Nephron progenitor cell (in vitro differentiated cells): ENCODE measurements at regions not wholly inside any gene's neighbourhood (a gene's known extent, or its start where the extent isn't known, plus 50 kb on each side); places are given as distances from the start of the nearest gene placed in this dataset.

ENCODE experiments used
- DNase-seq: peaks from one replicate; pipeline ENCODE4 v3.0.0; 2021
- H3K27ac Mint-ChIP-seq: 2 replicates; pipeline ENCODE4 v1.8.0; 2021; ENCODE audit warnings: mild to moderate bottlenecking, moderate library complexity, mixed read lengths
- H3K27me3 Mint-ChIP-seq: 2 replicates; pipeline ENCODE4 v1.8.0; 2021; ENCODE audit warnings: mild to moderate bottlenecking, low read depth, mixed read lengths; ENCODE audit not compliant: poor library complexity
- H3K36me3 Mint-ChIP-seq: 2 replicates; pipeline ENCODE4 v1.8.0; 2021; ENCODE audit warnings: low read depth, mixed read lengths
- H3K4me1 Mint-ChIP-seq: 2 replicates; pipeline ENCODE4 v1.8.0; 2021; ENCODE audit warnings: mixed read lengths
- H3K4me3 Mint-ChIP-seq: 2 replicates; pipeline ENCODE4 v1.8.0; 2021; ENCODE audit warnings: mild to moderate bottlenecking, moderate library complexity, mixed read lengths
- H3K9me3 Mint-ChIP-seq: 2 replicates; pipeline ENCODE4 v1.8.0; 2021; ENCODE audit warnings: mild to moderate bottlenecking, moderate library complexity, mixed read lengths
- CTCF ChIP-seq: fragments of 200-600 bp; sonication (generic); IDR thresholded peaks from 2 replicates; pipeline ENCODE4 v1.5.0; 2021; ENCODE audit warnings: antibody characterized with exemption

- H3K27ac Mint-ChIP-seq = no peak overlapping the region
- H3K9me3 Mint-ChIP-seq = no peaks in the 10 kb centered on the region
- no peak for DNase-seq
- H3K4me1 Mint-ChIP-seq = no peaks in the 10 kb centered on the region
- peaks cover 9% of the 10 kb centered on the region for H3K27me3 Mint-ChIP-seq
- no peak for TF ChIP-seq CTCF
- H3K36me3 Mint-ChIP-seq = no peaks in the 10 kb centered on the region
- no peak overlapping the region for H3K4me3 Mint-ChIP-seq
Measured at GRCh38 chr18:22734791-22735627, 198.1 kb upstream of the RBBP8 start.

- no peak for DNase-seq
- Mint-ChIP-seq H3K4me3 (no peak overlapping the region), H3K36me3 (no peaks in the 10 kb centered on the region), H3K9me3 (no peaks in the 10 kb centered on the region), H3K27ac (no peak overlapping the region), H3K4me1 (no peaks in the 10 kb centered on the region), H3K27me3 (peaks cover 6% of the 10 kb centered on the region)
- TF ChIP-seq CTCF = no peak
Measured at GRCh38 chr18:22737054-22737453, 196.1 kb upstream of the RBBP8 start.

GRCh38 chr18:22739061-22739642 is 194.0 kb upstream of the RBBP8 start:
- Mint-ChIP-seq H3K36me3 (no peaks in the 10 kb centered on the region), H3K27me3 (no peaks in the 10 kb centered on the region), H3K4me3 (no peak overlapping the region), H3K9me3 (peaks cover 3% of the 10 kb centered on the region), H3K27ac (no peak overlapping the region), H3K4me1 (no peaks in the 10 kb centered on the region)
- no peak for DNase-seq
- no peak for TF ChIP-seq CTCF

GRCh38 chr18:22739789-22740188 is 193.3 kb upstream of the RBBP8 start:
- Mint-ChIP-seq H3K9me3 (peaks cover 6% of the 10 kb centered on the region), H3K27me3 (no peaks in the 10 kb centered on the region), H3K36me3 (no peaks in the 10 kb centered on the region), H3K27ac (no peak overlapping the region), H3K4me1 (no peaks in the 10 kb centered on the region), H3K4me3 (no peak overlapping the region)
- no peak for TF ChIP-seq CTCF
- DNase-seq = no peak

GRCh38 chr18:22741318-22741717 is 191.8 kb upstream of the RBBP8 start:
- peaks cover 12% of the 10 kb centered on the region for H3K9me3 Mint-ChIP-seq
- no peak for TF ChIP-seq CTCF
- H3K4me1 Mint-ChIP-seq = no peaks in the 10 kb centered on the region
- H3K27ac Mint-ChIP-seq = no peak overlapping the region
- DNase-seq = no peak
- H3K36me3 Mint-ChIP-seq = no peaks in the 10 kb centered on the region
- H3K4me3 Mint-ChIP-seq = no peak overlapping the region
- H3K27me3 Mint-ChIP-seq = no peaks in the 10 kb centered on the region

GRCh38 chr18:22742409-22742808 is 190.7 kb upstream of the RBBP8 start:
- Mint-ChIP-seq H3K4me3 (no peak overlapping the region), H3K36me3 (no peaks in the 10 kb centered on the region), H3K4me1 (no peaks in the 10 kb centered on the region), H3K27ac (no peak overlapping the region), H3K9me3 (peaks cover 14% of the 10 kb centered on the region), H3K27me3 (peaks cover 1% of the 10 kb centered on the region)
- no peak for DNase-seq
- no peak for TF ChIP-seq CTCF
